GM23338 (cell line): ENCODE measurements at regions not wholly inside any gene's neighbourhood (a gene's known extent, or its start where the extent isn't known, plus 50 kb on each side); places are given as distances from the start of the nearest gene placed in this dataset.

Source experiments
- ATAC-seq: fragments of 200-7000 bp; cut with Tn5 transposase; 3 replicates; pipeline ENCODE4 v1.9.1; 2020
- DNase-seq: peaks from one replicate; pipeline ENCODE4 v3.0.0-alpha.2; 2015; ENCODE audit warnings: low spot score
- H2AFZ ChIP-seq: fragments of 200-600 bp; sonication (generic); 2 replicates; pipeline ENCODE4 v1.8.0; 2016; ENCODE audit warnings: antibody characterized with exemption, mild to moderate bottlenecking, moderate library complexity
- H3F3A ChIP-seq: fragments of 200-600 bp; sonication (generic); replicated peaks from 2 replicates; pipeline ENCODE4 v1.8.0; 2017; ENCODE audit warnings: antibody characterized with exemption, mixed run types, low read depth
- H3K27ac ChIP-seq: fragments of 200-600 bp; sonication (generic); 2 replicates; pipeline ENCODE4 v1.6.1; 2016; ENCODE audit warnings: low read depth
- H3K27me3 ChIP-seq: fragments of 200-600 bp; sonication (generic); 2 replicates; pipeline ENCODE4 v1.8.0; 2016; ENCODE audit warnings: mild to moderate bottlenecking, mixed run types, moderate library complexity; ENCODE audit not compliant: insufficient read depth
- H3K36me3 ChIP-seq: fragments of 200-600 bp; sonication (generic); 2 replicates; pipeline ENCODE4 v1.8.0; 2016; ENCODE audit warnings: mild to moderate bottlenecking; ENCODE audit not compliant: insufficient read depth
- H3K4me1 ChIP-seq: fragments of 200-600 bp; sonication (generic); 2 replicates; pipeline ENCODE4 v1.8.0; 2016; ENCODE audit warnings: mild to moderate bottlenecking, moderate library complexity; ENCODE audit not compliant: insufficient read depth
- H3K4me2 ChIP-seq: fragments of 200-600 bp; sonication (generic); 2 replicates; pipeline ENCODE4 v1.7.1; 2017; ENCODE audit warnings: mixed run types
- H3K4me3 ChIP-seq: fragments of 200-600 bp; sonication (generic); 2 replicates; pipeline ENCODE4 v1.6.1; 2016; ENCODE audit warnings: mixed run types
- H3K79me2 ChIP-seq: fragments of 200-600 bp; sonication (generic); replicated peaks from 2 replicates; pipeline ENCODE4 v1.8.0; 2017; ENCODE audit warnings: mild to moderate bottlenecking; ENCODE audit not compliant: insufficient read depth
- H3K9me2 ChIP-seq: fragments of 200-600 bp; sonication (generic); 2 replicates; pipeline ENCODE4 v1.8.0; 2017; ENCODE audit not compliant: insufficient read depth
- H4K20me1 ChIP-seq: fragments of 200-600 bp; sonication (generic); replicated peaks from 2 replicates; pipeline ENCODE4 v1.8.0; 2017; ENCODE audit warnings: mild to moderate bottlenecking; ENCODE audit not compliant: insufficient read depth
- H3K27ac Mint-ChIP-seq: 2 replicates; pipeline ENCODE4 v1.8.0; 2020; ENCODE audit warnings: inconsistent platforms, mild to moderate bottlenecking, moderate library complexity, mixed read lengths
- H3K27me3 Mint-ChIP-seq: 3 replicates; pipeline ENCODE4 v1.8.0; 2022; ENCODE audit warnings: low read depth, mild to moderate bottlenecking, moderate library complexity, mixed read lengths, inconsistent platforms; ENCODE audit not compliant: insufficient read depth, poor library complexity
- H3K36me3 Mint-ChIP-seq: 3 replicates; pipeline ENCODE4 v1.8.0; 2021; ENCODE audit warnings: low read depth, mild to moderate bottlenecking, inconsistent platforms, moderate library complexity, mixed read lengths
- H3K4me1 Mint-ChIP-seq: 3 replicates; pipeline ENCODE4 v1.8.0; 2020; ENCODE audit warnings: mild to moderate bottlenecking, inconsistent platforms, mixed read lengths
- H3K4me3 Mint-ChIP-seq: 3 replicates; pipeline ENCODE4 v1.8.0; 2021; ENCODE audit warnings: moderate library complexity, mild to moderate bottlenecking, inconsistent platforms, mixed read lengths
- H3K9me3 Mint-ChIP-seq: 3 replicates; pipeline ENCODE4 v1.8.0; 2020; ENCODE audit warnings: moderate library complexity, mild to moderate bottlenecking, inconsistent platforms, mixed read lengths
- CREB1 ChIP-seq: fragments of 250-450 bp; sonication (Bioruptor Pico); IDR thresholded peaks from 2 replicates; pipeline ENCODE4 v1.5.0; 2020; ENCODE audit warnings: low read depth, mild to moderate bottlenecking, moderate library complexity
- CTCF ChIP-seq, 2 experiments: fragments of 200-600 bp in 1 of 2; sonication (generic) in 1 of 2; conservative IDR thresholded peaks; 2 replicates each; pipeline versions ENCODE4 v1.5.1 to v1.6.1; 2016 to 2017; ENCODE audit warnings: antibody characterized with exemption in 2 of 2, low read depth in 2 of 2, mild to moderate bottlenecking in 2 of 2, moderate library complexity in 1 of 2
- ETS1 ChIP-seq: IDR thresholded peaks from 2 replicates; pipeline ENCODE4 v1.6.1; 2016; ENCODE audit warnings: antibody characterized with exemption
- EZH2 ChIP-seq: fragments of 200-600 bp; sonication (generic); IDR thresholded peaks from one replicate; pipeline ENCODE4 v1.8.0; 2017; ENCODE audit warnings: antibody characterized with exemption, mild to moderate bottlenecking, low read depth; ENCODE audit not compliant: unreplicated experiment
- EZH2phosphoT487 ChIP-seq: fragments of 200-600 bp; sonication (generic); IDR thresholded peaks from one replicate; pipeline ENCODE4 v1.8.1; 2018; ENCODE audit warnings: antibody characterized with exemption; ENCODE audit not compliant: unreplicated experiment
- JUNB ChIP-seq: IDR thresholded peaks from one replicate; pipeline ENCODE4 v1.6.1; 2016; ENCODE audit warnings: antibody characterized with exemption; ENCODE audit not compliant: unreplicated experiment
- NANOG ChIP-seq: IDR thresholded peaks from 2 replicates; pipeline ENCODE4 v1.6.1; 2016; ENCODE audit warnings: antibody characterized with exemption, borderline replicate concordance
- POLR2AphosphoS5 ChIP-seq: IDR thresholded peaks from 2 replicates; pipeline ENCODE4 v1.6.1; 2016; ENCODE audit warnings: antibody characterized with exemption, low read depth
- REST ChIP-seq: IDR thresholded peaks from one replicate; pipeline ENCODE4 v1.6.1; 2018; ENCODE audit warnings: antibody characterized with exemption; ENCODE audit not compliant: unreplicated experiment
- STAT1 ChIP-seq: IDR thresholded peaks from one replicate; pipeline ENCODE4 v1.6.1; 2016; ENCODE audit warnings: antibody characterized with exemption; ENCODE audit not compliant: unreplicated experiment
- ZNF114 ChIP-seq: fragments of 250-450 bp; sonication (Bioruptor Pico); IDR thresholded peaks from 2 replicates; pipeline ENCODE4 v1.5.0; 2020; ENCODE audit warnings: mild to moderate bottlenecking, moderate library complexity
- ZNF331 ChIP-seq: fragments of 250-450 bp; sonication (Bioruptor Pico); IDR thresholded peaks from 2 replicates; pipeline ENCODE4 v1.5.0; 2020; ENCODE audit warnings: low read depth, mild to moderate bottlenecking, moderate library complexity
- ZNF462 ChIP-seq: fragments of 250-450 bp; sonication (Bioruptor Pico); IDR thresholded peaks from 2 replicates; pipeline ENCODE4 v1.5.0; 2020; ENCODE audit warnings: mild to moderate bottlenecking, moderate library complexity

GRCh38 chr14:31943217-31943799 lies 133.8 kb upstream of the ARHGAP5 start:
- H3K27ac Mint-ChIP-seq, result no peak overlapping the region
- DNase-seq (no peak), ATAC-seq (no peak)
- no peaks in the 10 kb centered on the region for H3K4me1 Mint-ChIP-seq
- no peaks in the 10 kb centered on the region for H3K27me3 Mint-ChIP-seq
- no peaks in the 10 kb centered on the region for H3K79me2 ChIP-seq
- H3F3A ChIP-seq, result no peaks in the 10 kb centered on the region
- no peak overlapping the region for H3K4me3 Mint-ChIP-seq
- no peaks in the 10 kb centered on the region for H3K27me3 ChIP-seq
- peak overlapping the region; percentile 88; the same call in 1 of the 2 replicates for H2AFZ ChIP-seq
- H3K9me3 Mint-ChIP-seq, result no peaks in the 10 kb centered on the region
- H3K9me2 ChIP-seq, result no peaks in the 10 kb centered on the region; the same call in 1 of the 2 replicates
- no peak for TF ChIP-seq REST
- no peak for TF ChIP-seq CTCF (conservative IDR thresholded peaks at IDR 0.05; ENCODE audit: low read depth in 2 of 2)
- no peak for TF ChIP-seq EZH2phosphoT487
- TF ChIP-seq EZH2, result no peak
- TF ChIP-seq ZNF331 (CRISPR knock-in tag), result no peak
- no peak for TF ChIP-seq ZNF114 (CRISPR knock-in tag)
- no peak for TF ChIP-seq NANOG
- no peak for TF ChIP-seq ETS1
- TF ChIP-seq JUNB, result no peak
- TF ChIP-seq POLR2AphosphoS5, result no peak
- no peak for TF ChIP-seq CREB1
- no peak for TF ChIP-seq ZNF462 (CRISPR knock-in tag)
- no peak for TF ChIP-seq STAT1
- H3K36me3 ChIP-seq, result no peaks in the 10 kb centered on the region
- no peaks in the 10 kb centered on the region for H4K20me1 ChIP-seq
- H3K27ac ChIP-seq, result no peak overlapping the region
- H3K4me3 ChIP-seq, result no peak overlapping the region
- H3K36me3 Mint-ChIP-seq, result no peaks in the 10 kb centered on the region
- no peak overlapping the region for H3K4me2 ChIP-seq
- H3K4me1 ChIP-seq, result no peaks in the 10 kb centered on the region
